Stimulated activated CD4-positive, alpha-beta T cell treated with anti-CD3 and anti-CD28 coated beads, Interleukin-1b, Interleukin-23, amount 100 ng/mL, for 24 hours (primary cell): ENCODE measurements at regions not wholly inside any gene's neighbourhood (a gene's known extent, or its start where the extent isn't known, plus 50 kb on each side); places are given as distances from the start of the nearest gene placed in this dataset.
"Not testable (repeated sequence)": the region's sequence is repeated elsewhere in the genome, so short reads cannot be mapped to it uniquely, and the experiment has no call there.

Experiments
- DNase-seq, 4 experiments: peaks; one replicate each; pipeline ENCODE4 v3.0.0-alpha.2; 2020; ENCODE audit warnings: low read depth in 4 of 4, low spot score in 1 of 4

DNA sequence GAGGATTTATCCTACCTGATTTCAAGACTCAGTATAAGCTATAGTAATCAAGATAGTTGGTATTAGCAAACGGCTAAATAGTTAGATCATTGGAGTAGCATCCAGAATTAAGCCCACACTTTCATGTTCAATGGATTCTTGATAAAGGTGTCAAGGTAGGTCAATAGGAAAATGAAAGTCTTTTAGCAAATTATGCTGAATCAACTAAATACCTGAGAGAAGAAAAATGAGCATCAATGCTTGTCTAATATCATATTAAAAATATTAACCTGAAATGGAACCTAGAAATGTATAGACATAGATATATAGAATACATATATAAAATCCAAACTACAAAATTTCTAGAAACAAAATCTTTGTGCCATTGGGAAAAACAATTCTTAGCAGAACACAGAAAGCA lies 685.6 kb downstream of the DTWD2 start:
- DNase-seq = no peak

DNA sequence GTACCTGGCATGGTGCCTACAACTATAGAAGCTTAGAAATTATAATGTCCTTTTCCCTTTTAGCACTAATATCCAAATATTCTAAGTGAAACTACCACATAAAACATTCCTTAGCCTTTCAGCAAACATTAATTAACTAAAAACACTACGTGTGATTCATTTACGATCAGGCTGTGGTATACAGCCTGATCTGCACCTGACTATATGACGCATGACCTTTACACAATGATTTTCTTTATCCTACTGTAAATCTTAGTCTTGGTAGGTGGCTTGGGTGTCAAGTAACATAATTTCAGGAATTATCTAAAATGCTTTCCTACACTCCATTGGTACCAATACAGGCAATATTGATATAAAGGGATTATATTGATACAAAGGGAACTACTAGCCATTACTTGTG lies 686.7 kb downstream of the DTWD2 start:
- no peak for DNase-seq

DNA sequence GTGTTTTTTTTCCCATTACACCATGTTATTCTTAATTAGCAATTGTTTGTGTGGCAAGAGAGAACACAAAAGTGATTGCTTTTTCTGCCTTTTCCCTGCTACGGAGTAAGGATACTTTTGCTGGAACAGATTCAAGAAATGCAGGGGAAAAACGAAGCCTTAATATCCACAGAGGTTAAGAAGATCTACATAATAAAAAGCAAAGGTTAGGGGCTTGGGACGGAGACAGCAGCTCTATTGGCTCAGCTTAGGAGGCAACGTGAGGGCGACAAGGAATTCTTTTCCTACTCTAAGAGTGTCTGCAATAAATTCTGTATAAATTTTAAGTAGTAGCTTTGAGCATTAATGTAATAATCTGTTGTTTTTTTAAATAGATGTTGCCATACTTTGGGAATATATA lies 693.3 kb downstream of the DTWD2 start:
- DNase-seq = no peak

DNA sequence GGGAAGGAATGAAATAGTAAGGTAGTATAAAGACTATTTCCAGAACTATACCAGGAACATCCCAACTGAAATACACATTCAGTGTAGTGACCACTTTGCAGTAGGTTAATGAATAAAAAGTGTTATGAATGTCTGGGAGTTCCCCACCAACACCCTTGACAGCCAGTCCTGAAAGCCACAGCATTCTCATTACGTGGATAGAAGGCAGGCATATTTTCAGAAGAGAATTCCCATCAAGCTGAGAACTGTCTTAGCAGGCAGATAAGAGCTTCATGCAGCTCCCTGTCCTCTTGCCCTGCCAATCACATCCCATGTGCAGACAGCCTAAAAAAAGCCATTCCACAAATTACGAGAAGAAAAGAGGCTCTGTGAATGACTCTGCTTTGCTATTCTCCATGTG lies 695.0 kb downstream of the DTWD2 start:
- no peak for DNase-seq

DNA sequence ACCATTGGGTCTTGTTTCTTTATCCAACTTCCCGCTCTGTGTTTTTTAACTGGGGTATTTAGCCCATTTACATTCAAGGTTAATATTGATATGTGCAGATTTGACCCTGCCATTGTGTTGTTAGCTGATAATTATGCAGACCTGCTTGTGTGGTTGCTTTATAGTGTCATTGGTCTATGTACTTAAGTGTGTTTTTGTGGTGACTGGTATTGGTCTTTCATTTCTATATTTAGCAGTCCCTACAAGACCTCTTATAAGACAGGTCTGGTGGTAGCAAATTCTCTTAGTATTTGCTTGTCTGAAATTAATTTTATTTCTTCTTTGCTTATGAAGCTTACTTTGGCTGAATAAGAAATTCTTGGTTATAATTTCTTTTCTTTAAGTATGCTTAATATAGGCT lies 698.1 kb downstream of the DTWD2 start:
- no peak for DNase-seq

DNA sequence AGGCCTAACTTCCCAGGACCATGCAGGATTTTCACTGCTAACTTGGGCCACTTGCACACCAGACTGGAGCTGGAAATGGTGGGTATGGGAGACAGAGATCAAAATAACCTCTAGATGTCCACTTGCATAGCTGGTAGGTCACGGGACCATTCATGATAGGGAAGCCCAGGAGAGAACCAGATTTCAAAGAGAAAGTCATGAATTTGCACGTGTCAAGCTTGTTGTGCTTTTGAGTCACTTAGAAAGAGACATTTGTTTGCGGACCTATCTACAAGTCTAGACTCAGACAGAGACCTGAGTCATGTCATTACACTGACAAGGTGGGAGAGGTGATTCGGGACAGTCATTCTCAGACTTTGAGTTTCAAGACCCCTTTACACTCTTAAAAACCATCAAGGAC lies 704.1 kb downstream of the DTWD2 start:
- DNase-seq = not testable (repeated sequence)

DNA sequence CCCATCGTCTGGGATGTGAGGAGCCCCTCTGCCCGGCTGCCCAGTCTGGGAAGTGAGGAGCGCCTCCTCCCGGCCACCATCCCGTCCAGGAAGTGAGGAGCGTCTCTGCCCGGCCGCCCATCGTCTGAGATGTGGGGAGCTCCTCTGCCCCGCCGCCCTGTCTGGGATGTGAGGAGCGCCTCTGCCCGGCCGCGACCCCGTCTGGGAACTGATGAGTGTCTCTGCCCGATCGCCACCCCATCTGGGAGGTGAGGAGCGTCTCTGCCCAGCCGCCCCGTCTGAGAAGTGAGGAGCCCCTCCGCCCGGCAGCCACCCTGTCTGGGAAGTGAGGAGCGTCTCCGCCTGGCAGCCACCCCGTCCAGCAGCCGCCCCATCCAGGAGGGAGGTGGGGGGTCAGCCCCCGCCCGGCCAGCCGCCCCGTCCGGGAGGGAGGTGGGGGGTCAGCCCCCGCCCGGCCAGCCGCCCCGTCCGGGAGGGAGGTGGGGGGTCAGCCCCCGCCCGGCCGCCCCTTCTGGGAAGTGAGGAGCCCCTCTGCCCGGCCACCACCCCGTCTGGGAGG lies 705.8 kb downstream of the DTWD2 start:
- DNase-seq = not testable (repeated sequence)

DNA sequence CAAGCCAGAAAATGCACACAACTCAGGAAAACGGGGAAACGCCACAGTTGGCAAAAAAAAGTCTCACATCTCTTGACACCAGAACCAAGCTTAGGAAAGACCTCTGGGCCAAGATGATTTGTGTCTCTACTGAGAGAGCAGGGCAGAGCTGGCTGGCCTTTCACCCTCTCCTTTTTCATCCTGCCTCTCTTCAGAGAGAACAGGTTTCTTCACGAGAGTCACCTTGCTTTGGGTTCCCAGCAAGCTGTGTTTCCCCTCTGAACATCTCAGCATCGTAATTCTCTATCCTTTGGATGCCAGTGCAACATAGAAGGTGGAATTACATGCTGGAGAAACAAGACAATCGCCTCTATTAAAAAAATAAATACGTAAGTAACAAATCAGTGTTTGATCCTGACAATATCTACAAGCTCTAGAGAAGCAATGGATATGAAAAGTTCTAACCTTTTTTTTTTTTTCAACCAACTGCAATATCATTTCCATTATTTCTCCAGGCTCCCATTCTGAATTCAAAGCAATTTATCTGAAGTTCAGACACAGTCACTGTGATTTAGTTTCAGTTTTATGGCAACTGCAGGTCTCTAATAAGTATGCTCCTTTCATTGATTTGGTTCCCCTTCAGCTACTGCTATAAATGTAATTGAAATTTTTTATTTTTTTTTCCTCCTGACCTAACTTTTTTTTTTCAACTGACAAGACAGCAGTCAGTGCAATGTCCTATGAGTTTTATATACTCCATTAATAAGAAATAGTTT lies 708.6 kb downstream of the DTWD2 start:
- DNase-seq = no peak

DNA sequence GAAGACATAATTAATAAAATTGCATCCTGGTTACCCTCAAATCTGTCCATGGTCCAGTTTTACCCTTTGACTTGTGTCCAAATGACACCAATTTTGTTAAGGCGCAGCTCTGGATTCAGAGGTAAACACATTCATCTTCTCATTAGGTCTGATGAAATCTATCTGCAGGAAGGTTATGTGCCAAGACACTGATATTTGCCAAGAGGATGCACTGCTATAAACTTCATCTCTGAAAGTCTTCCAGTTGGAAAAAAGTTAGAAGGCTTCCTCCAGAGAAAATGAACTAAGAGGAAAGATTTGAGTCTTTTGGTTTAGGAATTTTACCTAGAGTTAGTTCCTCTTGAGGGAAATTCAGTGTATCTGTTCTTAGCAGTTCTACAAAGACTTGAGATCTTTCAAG lies 717.8 kb downstream of the DTWD2 start:
- DNase-seq = no peak

DNA sequence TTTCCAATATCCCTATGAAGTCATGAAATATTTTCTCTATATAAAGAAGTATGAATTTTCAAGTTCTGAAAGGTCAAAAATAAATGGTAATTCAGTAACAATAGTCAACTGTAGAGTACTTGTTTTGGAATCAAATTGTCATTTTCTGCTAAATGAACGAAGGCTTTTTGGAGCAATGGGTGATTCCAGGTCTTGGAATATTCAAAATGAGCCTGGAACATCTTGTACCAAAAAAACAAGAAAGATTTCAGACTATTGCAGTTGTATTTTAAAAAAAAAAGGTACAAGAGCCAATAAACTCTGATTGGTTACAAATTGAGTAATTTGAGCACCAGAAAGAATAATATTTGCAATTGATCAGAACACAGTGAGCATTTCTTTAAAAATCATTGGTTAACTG lies 730.1 kb downstream of the DTWD2 start:
- DNase-seq = no peak

DNA sequence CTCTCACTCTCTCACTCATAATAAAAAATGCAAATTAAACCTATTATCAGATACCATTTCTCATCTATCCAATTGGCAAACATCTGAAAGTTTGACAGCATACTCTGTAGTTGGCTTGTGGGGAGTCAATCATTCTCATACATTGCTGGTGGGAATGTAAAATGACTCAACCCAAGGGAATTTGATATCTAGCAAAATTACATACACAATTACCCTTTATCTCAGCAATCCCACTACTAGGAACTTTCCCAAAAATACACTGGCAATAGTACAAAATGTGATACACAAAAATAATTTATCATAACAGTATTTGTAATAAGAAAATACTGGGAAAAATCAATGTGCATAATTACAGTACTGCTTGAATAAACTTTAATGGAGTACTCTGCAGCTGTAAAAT lies 731.3 kb downstream of the DTWD2 start:
- no peak for DNase-seq

DNA sequence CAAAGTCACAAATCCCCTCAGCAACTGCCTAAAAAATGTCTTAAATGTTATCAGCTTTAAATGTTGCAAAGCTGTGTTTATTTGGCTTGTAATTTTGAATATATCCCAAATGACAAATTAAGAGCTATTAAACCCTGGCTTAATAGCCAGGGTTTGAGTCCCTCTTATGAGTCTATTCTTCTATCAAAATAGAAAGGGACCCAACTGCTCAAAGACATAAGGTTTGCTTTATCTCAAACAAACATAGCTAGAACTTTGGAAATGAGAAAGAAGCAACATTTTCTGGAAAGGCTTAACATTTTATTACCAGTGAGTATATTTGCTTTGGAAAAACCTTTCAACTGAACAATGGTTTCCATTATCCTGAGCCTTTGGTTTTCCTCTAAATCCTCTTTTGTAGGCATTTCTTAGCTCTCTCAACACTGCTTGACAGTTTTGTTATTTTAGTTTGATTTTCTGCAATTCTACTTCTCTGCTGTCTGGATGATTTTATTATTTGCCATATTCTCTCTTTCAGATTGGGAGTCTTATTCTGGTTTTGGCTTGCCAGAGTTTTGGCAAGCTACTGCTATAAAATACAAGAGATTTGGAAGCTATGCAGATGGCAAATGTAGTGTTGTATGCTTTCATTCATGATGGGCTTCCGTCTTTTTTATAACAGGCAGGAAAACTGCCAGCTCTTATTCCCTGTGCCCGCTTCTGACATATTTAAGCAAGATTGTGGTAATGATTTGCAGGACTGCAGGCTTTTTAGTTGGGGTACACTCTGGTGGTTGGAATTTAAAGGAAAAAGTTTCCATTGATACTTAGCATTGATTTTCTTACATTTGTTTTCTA lies 734.9 kb downstream of the DTWD2 start:
- DNase-seq = no peak

DNA sequence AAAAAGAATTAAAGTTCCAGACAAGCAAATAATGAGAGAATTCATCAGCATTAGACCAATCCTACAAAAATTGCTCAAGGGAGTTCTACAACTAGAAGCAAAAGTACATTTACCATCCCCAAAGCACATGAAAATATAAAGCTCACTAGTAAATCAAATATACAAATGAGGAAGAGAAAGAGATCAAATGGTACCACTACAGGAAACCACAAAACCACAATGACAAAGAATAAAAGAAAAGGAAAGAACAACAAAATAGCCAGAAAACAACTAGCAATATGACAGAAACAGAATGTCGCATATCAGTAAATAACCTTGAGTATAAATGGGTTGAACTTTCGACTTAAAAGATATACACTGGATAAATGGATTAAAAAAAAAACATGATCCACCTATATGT lies 739.0 kb downstream of the DTWD2 start:
- no peak for DNase-seq

DNA sequence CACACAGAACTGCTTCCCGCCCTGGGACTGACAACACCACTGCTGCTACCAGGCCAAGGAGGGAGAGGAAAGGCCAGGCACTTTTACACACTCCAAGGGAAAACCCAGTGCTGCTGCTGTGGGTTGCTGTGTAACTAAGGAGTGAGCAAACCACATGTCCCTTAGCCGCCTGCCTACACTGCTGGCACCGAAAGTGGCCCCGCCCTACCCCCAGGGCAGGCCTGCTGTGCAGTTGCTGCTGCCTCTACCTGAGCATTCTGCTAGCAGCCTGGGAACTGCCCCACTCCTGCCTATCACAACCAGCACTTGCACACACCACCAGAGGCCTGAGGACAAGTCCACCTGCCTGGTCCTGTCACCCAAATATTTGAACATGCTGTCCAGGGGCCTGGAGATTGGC lies 740.9 kb downstream of the DTWD2 start:
- DNase-seq = no peak

DNA sequence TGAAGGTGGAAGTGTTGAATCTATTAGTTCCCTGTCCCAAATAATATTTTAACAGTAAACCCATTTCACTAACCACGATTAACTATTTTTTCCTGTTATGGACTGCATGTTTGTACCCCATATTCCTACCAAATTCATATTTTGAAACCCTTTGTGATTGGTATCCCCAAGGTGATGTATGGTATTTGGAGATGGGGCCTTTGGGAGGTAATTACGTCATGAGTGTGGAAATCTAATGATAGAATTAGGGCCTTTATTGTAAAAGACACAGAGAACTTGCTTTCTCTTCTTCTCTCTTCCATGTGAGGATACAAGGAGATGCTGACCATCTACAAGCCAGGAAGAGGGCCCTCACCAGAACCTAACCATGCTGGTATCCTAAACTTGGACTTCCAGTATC lies 744.7 kb downstream of the DTWD2 start:
- DNase-seq = no peak

DNA sequence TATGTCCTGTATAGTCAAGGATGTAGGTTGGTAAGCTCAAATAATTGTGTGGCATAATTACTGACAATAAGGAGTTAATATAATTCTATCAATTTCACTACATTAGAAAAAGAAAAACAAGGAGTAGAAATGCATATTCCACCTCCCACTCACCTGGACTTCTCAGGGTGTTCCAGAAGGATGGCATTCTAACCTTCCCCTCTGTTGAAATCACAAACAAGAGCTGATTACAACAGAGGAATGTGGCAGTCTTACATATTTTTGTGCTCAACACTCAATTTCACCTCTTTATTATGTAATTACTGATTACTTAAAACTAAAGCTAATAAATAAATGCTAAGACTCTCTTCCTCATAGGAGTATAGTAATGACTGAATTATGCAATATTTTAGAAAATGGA lies 745.3 kb downstream of the DTWD2 start:
- DNase-seq = no peak

DNA sequence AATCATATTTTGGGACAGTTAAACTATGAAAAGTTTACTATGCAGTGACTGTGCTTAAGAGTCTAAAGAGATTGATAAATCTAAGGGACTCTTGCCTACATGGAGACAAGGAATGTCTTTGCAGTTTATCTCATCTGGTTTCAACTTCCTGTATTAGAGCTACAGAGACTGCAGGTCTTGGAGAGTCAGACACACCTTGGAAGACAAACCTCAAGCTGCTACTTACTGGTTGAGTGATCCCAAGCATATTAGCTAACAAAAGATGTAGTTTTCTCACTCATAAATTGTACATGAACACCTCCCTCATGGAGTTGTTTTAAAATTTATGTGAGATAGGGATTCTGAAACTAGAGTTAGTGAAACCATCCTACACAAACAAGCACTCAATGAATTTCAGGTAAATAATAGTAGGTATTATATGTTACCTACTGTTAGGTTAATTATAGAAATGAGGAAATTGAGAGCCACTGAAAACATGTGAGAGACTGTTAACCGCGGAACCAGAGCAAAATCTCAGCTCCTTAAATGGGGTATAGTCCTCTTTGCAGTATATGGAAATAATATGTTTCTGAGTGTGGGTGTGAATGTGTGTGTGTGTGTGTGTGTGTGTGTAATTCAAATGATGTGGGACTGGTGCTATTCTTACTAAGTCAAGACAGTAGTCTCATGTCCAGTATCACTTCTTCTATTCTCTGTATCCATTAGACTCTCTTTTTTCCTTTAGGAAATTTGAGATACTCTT lies 752.1 kb downstream of the DTWD2 start:
- no peak for DNase-seq

DNA sequence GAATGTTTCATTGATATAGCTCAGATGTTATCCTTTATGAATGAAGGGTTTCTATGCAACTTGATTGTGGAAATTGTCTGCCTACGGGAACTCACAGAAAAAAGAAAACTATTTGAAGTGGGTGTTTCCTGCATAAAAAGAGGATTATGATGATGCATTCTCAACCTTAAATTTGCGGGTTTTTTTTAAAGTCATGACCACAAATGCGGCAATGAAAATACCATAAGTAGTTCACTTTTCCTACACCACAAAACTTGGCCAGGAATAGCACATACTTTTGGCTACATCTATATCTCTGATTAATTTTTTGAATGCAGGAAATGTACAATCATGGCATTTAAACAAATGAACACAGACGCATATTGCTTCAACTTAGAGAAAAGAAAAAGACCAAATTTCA lies 754.7 kb downstream of the DTWD2 start:
- no peak for DNase-seq

DNA sequence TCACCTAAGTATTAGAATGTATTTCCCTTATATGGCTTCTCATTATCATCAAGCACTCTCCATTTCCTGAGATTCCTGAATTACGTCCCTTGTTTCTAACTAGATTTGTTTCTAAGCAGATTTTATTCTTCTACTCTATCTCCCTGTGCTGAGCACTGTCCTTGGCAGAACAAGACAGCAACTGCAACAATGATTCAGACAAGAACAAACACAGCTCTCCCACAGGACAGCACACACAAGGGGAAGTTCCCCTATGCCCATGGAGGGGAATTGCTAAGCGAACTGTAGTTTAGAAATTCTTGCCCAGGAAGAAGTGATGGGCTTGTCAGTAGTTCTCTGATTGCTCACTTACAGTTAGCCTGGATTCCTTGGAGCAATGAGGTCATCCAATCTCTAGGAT lies 759.9 kb downstream of the DTWD2 start:
- DNase-seq = no peak

DNA sequence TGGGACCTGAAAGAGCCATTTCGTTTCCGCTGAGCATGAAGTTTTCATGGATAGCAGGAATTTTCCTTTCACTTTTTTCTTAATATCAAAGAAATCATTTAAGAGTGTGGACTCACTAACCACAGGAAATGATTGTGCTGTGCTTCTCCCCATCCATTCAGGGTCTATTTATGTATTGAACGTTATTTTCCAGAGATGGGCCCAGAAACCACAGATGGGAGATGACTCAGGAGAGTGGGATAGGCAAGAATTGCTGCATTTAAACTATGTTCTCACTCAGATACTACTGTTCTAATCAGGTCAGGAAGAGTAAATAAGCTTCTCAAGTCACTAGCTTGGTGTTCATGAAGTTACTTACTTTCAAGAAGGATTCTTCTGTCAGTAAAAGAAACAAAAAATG lies 763.8 kb downstream of the DTWD2 start:
- DNase-seq = no peak

DNA sequence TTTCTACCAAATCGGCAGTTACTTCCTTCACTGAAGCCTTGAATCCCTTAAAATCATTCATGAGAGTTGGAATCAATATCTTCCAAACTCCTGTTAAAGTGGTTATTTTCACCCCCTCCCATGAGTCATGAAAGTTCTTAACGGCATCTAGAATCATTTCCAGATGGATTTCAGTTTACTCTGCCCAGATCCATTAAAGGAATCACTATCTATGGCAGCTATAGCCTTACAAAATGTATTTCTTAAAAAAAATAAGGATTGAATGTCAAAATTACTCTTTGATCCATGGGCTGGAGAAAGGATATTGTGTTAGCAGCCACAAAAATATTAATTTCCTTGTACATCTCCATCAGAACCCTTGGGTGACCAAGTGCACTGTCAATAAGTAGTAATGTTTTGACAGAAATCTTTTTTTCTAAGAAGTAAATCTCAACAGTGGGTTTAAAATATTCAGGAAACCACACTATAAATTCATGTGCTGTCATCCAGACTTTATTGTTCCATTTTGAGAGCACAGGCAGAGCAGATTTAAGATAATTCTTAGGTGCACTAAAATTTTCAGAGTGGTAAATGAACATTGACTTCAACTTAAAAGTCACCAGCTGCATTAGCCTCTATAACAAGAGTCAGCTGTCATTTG lies 767.7 kb downstream of the DTWD2 start:
- DNase-seq = no peak
